Osteoblast (primary cell): ENCODE measurements at regions not wholly inside any gene's neighbourhood (a gene's known extent, or its start where the extent isn't known, plus 50 kb on each side); places are given as distances from the start of the nearest gene placed in this dataset.
A peak's percentile ranks its signal among the peaks of the same experiment; 100 is the strongest.

Source experiments
- DNase-seq: peaks from one replicate; pipeline ENCODE4 v3.0.0; 2011; ENCODE audit warnings: low spot score, mixed read lengths; ENCODE audit not compliant: insufficient read length; ENCODE audit errors: missing footprints
- H2AFZ ChIP-seq: 2 replicates; pipeline ENCODE4 v1.6.0; 2011; ENCODE audit warnings: mild to moderate bottlenecking, low read length
- H3K27ac ChIP-seq: 2 replicates; pipeline ENCODE4 v1.5.1; 2011; ENCODE audit warnings: mild to moderate bottlenecking, low read depth, low read length, moderate library complexity
- H3K27me3 ChIP-seq: 2 replicates; pipeline ENCODE4 v1.6.0; 2012; ENCODE audit warnings: mild to moderate bottlenecking, control low read depth, inconsistent platforms, low read length, moderate library complexity; ENCODE audit not compliant: insufficient read depth
- H3K36me3 ChIP-seq: 2 replicates; pipeline ENCODE4 v1.5.1; 2011; ENCODE audit warnings: mild to moderate bottlenecking, low read length, control low read depth, moderate library complexity; ENCODE audit not compliant: insufficient read depth
- H3K4me1 ChIP-seq: 2 replicates; pipeline ENCODE4 v1.5.1; 2011; ENCODE audit warnings: mild to moderate bottlenecking, low read length, control low read depth, moderate library complexity; ENCODE audit not compliant: insufficient read depth
- H3K4me2 ChIP-seq: 2 replicates; pipeline ENCODE4 v1.6.0; 2011; ENCODE audit warnings: mild to moderate bottlenecking, low read length; ENCODE audit not compliant: insufficient read depth
- H3K4me3 ChIP-seq: fragments of 200-600 bp; sonication (generic); 3 replicates; pipeline ENCODE4 v1.5.1; 2012; ENCODE audit warnings: mild to moderate bottlenecking, low read length, inconsistent platforms; ENCODE audit not compliant: insufficient read depth
- H3K79me2 ChIP-seq: 2 replicates; pipeline ENCODE4 v1.6.0; 2012; ENCODE audit warnings: mild to moderate bottlenecking, low read length, control low read depth, inconsistent platforms; ENCODE audit not compliant: insufficient read depth
- H3K9me3 ChIP-seq: 2 replicates; pipeline ENCODE4 v1.5.1; 2011; ENCODE audit warnings: low read depth, low read length, control low read depth
- H4K20me1 ChIP-seq: 2 replicates; pipeline ENCODE4 v1.6.0; 2012; ENCODE audit warnings: mild to moderate bottlenecking, low read length, control low read depth; ENCODE audit not compliant: insufficient read depth
- TF ChIP-seq, protein P1 (sequence below): IDR thresholded peaks from 2 replicates; pipeline ENCODE4 v1.5.1; 2011; ENCODE audit warnings: mild to moderate bottlenecking, low read depth, low read length, moderate library complexity; ENCODE audit errors: extremely low read depth

DNA sequence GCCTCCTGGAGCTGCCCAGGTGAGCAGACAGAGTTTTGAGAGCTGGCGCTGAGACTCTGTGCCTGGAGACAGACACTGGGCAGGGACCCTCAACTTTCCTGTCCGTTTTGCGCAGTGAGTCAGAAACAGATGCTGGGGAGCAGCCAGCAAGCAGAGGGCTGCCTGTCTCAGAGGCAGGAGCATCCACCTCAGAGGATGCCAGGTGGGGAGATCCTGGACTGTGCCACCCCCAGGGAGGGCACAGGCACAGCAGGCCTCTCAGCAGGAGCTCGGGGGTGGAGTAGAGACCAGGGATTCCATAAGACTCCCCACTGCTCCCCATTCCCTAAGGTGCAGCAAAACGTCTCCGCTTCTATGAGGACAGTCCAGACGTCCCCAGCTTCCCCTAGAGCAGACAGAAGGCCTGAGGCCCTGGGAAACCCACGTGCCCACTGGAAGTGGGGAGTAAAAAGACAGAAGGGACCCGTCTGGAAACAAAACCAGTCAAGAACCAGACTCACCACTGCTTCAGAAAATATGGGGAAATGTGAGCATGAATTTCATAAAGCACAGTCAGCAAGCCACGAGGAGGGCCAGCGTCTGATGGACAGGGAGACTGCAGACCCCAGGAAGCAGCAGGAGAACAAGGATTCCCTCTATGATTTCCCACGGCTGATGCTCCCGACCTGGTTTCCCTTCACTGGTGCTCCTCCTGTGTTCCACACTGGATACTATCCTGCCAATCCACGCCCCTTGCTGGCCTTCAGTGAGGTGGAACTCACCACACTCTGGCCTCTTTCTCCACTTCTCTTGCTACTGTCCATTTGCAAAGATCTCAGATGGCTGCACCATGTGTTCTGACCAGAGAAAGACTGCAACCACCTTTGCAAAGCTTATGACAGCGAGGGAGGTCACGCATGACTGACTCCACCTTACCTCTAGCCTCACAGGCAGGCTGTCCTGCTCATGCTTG lies 151.3 kb upstream of the FAM20C start:
- H3K27me3 ChIP-seq = peaks cover 23% of the 10 kb centered on the region
- H2AFZ ChIP-seq = no peak overlapping the region
- H3K36me3 ChIP-seq = no peaks in the 10 kb centered on the region
- H3K4me2 ChIP-seq = no peak overlapping the region
- TF ChIP-seq, protein P1, sequence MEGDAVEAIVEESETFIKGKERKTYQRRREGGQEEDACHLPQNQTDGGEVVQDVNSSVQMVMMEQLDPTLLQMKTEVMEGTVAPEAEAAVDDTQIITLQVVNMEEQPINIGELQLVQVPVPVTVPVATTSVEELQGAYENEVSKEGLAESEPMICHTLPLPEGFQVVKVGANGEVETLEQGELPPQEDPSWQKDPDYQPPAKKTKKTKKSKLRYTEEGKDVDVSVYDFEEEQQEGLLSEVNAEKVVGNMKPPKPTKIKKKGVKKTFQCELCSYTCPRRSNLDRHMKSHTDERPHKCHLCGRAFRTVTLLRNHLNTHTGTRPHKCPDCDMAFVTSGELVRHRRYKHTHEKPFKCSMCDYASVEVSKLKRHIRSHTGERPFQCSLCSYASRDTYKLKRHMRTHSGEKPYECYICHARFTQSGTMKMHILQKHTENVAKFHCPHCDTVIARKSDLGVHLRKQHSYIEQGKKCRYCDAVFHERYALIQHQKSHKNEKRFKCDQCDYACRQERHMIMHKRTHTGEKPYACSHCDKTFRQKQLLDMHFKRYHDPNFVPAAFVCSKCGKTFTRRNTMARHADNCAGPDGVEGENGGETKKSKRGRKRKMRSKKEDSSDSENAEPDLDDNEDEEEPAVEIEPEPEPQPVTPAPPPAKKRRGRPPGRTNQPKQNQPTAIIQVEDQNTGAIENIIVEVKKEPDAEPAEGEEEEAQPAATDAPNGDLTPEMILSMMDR = no peak
- H4K20me1 ChIP-seq = no peaks in the 10 kb centered on the region
- H3K27ac ChIP-seq = no peak overlapping the region
- H3K4me3 ChIP-seq = no peak overlapping the region
- peak; percentile 65 for DNase-seq
- peaks cover 4% of the 10 kb centered on the region for H3K4me1 ChIP-seq
- H3K9me3 ChIP-seq = no peaks in the 10 kb centered on the region
- no peaks in the 10 kb centered on the region for H3K79me2 ChIP-seq

DNA sequence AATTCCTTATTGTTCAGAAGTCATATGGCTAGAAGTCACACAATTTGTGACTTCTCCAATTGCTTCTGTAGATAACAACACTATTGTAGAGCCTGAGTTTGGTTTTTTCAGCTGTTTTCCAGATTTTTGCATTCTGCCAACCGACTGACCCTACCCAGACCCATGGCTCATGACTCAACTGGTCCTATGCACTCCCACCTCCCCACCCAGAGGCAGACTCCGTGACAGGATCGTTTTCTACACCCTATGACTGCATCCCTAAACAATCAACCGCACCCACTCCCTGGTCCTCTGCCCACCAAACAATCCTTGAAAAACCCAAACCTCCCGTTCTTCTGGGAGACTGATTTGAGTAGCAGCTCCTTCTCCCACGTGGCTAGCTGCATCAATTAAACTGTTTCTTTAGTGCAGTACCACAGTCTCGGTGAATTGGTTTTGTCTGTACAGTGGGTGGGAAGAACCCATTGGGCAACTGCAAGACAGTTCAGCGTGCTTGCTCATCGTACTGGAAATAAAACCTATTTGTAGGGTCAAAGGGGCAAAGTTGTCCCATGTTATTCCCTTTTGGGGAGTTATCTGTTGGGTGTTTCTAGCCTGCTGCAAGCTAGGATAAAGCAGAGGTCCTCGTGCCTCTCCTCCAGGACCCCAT lies 150.3 kb upstream of the FAM20C start:
- Histone ChIP-seq H3K4me1 (peaks cover 4% of the 10 kb centered on the region), H3K9me3 (no peaks in the 10 kb centered on the region), H3K4me2 (no peak overlapping the region), H4K20me1 (no peaks in the 10 kb centered on the region), H3K27ac (no peak overlapping the region), H3K79me2 (no peaks in the 10 kb centered on the region), H3K27me3 (peaks cover 23% of the 10 kb centered on the region), H3K4me3 (no peak overlapping the region), H2AFZ (no peak overlapping the region), H3K36me3 (no peaks in the 10 kb centered on the region)
- TF ChIP-seq, protein P1 = no peak
- peak; percentile 73 for DNase-seq

DNA sequence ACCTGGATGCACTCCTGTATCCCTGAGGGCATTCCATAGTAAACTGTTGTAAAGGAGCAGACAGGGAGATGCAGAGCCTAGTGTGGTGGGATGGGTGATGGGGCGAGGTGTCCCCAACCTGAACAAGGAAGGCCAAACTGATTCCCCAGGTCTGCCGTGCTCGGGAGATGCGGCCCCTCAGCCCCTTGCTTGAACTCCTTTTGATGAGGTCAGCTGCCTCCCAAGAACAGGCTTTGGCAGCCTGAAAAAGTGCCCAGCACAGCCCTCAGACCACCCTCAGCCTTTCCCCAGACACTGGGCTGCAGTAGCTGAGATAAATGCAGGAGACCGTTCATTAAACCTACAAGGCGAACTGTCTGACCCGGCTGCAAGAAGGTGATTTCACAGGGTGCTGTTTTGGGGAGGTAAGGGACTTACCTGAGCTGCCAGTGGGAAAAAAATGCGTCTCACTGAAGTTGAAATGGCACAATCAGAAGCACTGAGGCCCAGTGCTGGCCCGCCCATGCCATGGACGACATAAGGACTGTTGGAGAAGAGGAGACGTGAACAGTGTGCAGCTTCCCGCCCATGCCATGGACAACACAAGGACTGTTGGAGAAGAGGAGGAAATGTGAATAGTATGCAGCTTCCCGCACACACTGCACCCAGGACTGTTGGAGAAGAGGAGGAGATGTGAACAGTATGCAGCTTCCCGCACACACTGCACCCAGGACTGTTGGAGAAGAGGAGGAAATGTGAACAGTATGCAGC lies 148.4 kb upstream of the FAM20C start:
- Histone ChIP-seq H3K79me2 (no peaks in the 10 kb centered on the region), H3K4me3 (no peak overlapping the region), H3K4me2 (no peak overlapping the region), H3K36me3 (no peaks in the 10 kb centered on the region), H3K27me3 (peaks cover 23% of the 10 kb centered on the region), H4K20me1 (no peaks in the 10 kb centered on the region), H3K9me3 (no peaks in the 10 kb centered on the region), H2AFZ (no peak overlapping the region), H3K4me1 (peaks cover 4% of the 10 kb centered on the region), H3K27ac (no peak overlapping the region)
- TF ChIP-seq, protein P1 = no peak
- no peak for DNase-seq
